MCF 10A (cell line): ENCODE measurements at regions not wholly inside any gene's neighbourhood (a gene's known extent, or its start where the extent isn't known, plus 50 kb on each side); places are given as distances from the start of the nearest gene placed in this dataset.
"Not testable (repeated sequence)": the region's sequence is repeated elsewhere in the genome, so short reads cannot be mapped to it uniquely, and the experiment has no call there.

Experiments used
- BruUV-seq: library from RNA; stranded (reverse); fragments of 400-500 nt; replicated peaks from 2 replicates; lab custom pipeline; 2021; lab: Mats Ljungman, UMichigan
- CTCF ChIA-PET: fragments of 300-600 bp; sonication (Branson Sonifier 250); formaldehyde crosslinking; extraction: SDS; loops from one replicate; lab custom pipeline; 2021; ENCODE audit warnings: antibody characterized with exemption, inconsistent platforms; lab: Yijun Ruan, JAX
- POLR2A ChIA-PET: fragments of 300-600, 350-650 bp; sonication (Branson Sonifier 250); formaldehyde crosslinking; extraction: SDS; loops from one replicate; lab custom pipeline; 2020; ENCODE audit warnings: antibody characterized with exemption, inconsistent platforms; lab: Yijun Ruan, JAX
- DNase-seq: peaks from one replicate; pipeline ENCODE4 v3.0.0-alpha.2; 2018; ENCODE audit not compliant: unreplicated experiment
- H3K27ac Mint-ChIP-seq: one replicate; pipeline ENCODE4 v1.8.0; 2022; ENCODE audit warnings: mild to moderate bottlenecking, low read depth, mixed read lengths; ENCODE audit not compliant: unreplicated experiment
- H3K27me3 Mint-ChIP-seq: one replicate; pipeline ENCODE4 v1.8.0; 2022; ENCODE audit warnings: mixed read lengths; ENCODE audit not compliant: insufficient read depth, unreplicated experiment
- H3K36me3 Mint-ChIP-seq: one replicate; pipeline ENCODE4 v1.8.0; 2022; ENCODE audit warnings: mild to moderate bottlenecking, moderate library complexity, mixed read lengths; ENCODE audit not compliant: insufficient read depth, unreplicated experiment
- H3K4me1 Mint-ChIP-seq: one replicate; pipeline ENCODE4 v1.8.0; 2022; ENCODE audit warnings: mixed read lengths; ENCODE audit not compliant: insufficient read depth, unreplicated experiment
- H3K4me3 Mint-ChIP-seq: one replicate; pipeline ENCODE4 v1.8.0; 2022; ENCODE audit warnings: mild to moderate bottlenecking, moderate library complexity, mixed read lengths; ENCODE audit not compliant: unreplicated experiment
- H3K9me3 Mint-ChIP-seq: one replicate; pipeline ENCODE4 v1.8.0; 2022; ENCODE audit warnings: mixed read lengths; ENCODE audit not compliant: unreplicated experiment
- CTCF ChIP-seq: fragments of 200-600 bp; IDR thresholded peaks from one replicate; pipeline ENCODE4 v1.8.0; 2022; ENCODE audit warnings: antibody characterized with exemption, mild to moderate bottlenecking; ENCODE audit not compliant: unreplicated experiment
- intact Hi-C: fragments of 100-400 bp; cut with micrococcal nuclease; formaldehyde crosslinking; loops from 2 replicates; pipeline ENCODE4 v1.14.1; 2022

- CTCF ChIA-PET, result interaction anchor here (1.0 kb wide), 1 partner anchor 134 kb away, joined by 3 read pairs; no protein-coding TSS in a partner anchor
- intact Hi-C loops, result no loop called here
Measured at GRCh38 chr1:192892934-192893333, 84.1 kb downstream of the RGS2 start.

GRCh38 chr1:192895487-192895886, 86.6 kb downstream of the RGS2 start:
- intact Hi-C loops, H3K4me3 Mint-ChIP-seq, H3K27ac Mint-ChIP-seq, BruUV-seq, H3K27me3 Mint-ChIP-seq, DNase-seq, H3K36me3 Mint-ChIP-seq: not testable (repeated sequence)
- Mint-ChIP-seq H3K4me1 (peaks cover 14% of the 10 kb centered on the region), H3K9me3 (peaks cover 12% of the 10 kb centered on the region)
- ChIA-PET POLR2A (interaction anchor here (1.1 to 1.9 kb wide), 4 partner anchors 12 to 87 kb away, joined by 3 to 5 read pairs (median 4); partner anchors contain the start of gene RGS2), CTCF (interaction anchor here (0.6 to 2.4 kb wide), 2 partner anchors 89 to 91 kb away, joined by 4 to 10 read pairs; no protein-coding TSS in a partner anchor)

More at GRCh38 chr1:192892934-192893333, 84.1 kb downstream of the RGS2 start:
- Mint-ChIP-seq H3K4me1 (peaks cover 14% of the 10 kb centered on the region), H3K9me3 (peaks cover 20% of the 10 kb centered on the region), H3K4me3 (no peak overlapping the region), H3K27me3 (no peaks in the 10 kb centered on the region), H3K27ac (peak overlapping the region; percentile 63), H3K36me3 (no peaks in the 10 kb centered on the region)
- POLR2A ChIA-PET, result interaction anchor here (0.6 to 1.2 kb wide), 3 partner anchors 8 to 88 kb away, joined by 3 to 8 read pairs (median 8); no protein-coding TSS in a partner anchor
- no peak for TF ChIP-seq CTCF
- BruUV-seq, result no TSS peak
- DNase-seq, result peak; percentile 13

- CTCF ChIA-PET, result no interaction called here
- no TSS peak for BruUV-seq
- peaks cover 19% of the 10 kb centered on the region for H3K4me1 Mint-ChIP-seq
- no peak for TF ChIP-seq CTCF
- no peak for DNase-seq
- H3K27ac Mint-ChIP-seq, result no peak overlapping the region
- no peaks in the 10 kb centered on the region for H3K27me3 Mint-ChIP-seq
- POLR2A ChIA-PET, result no interaction called here
- H3K36me3 Mint-ChIP-seq, result no peaks in the 10 kb centered on the region
- no peak overlapping the region for H3K4me3 Mint-ChIP-seq
- intact Hi-C loops, result no loop called here
- H3K9me3 Mint-ChIP-seq, result peaks cover 12% of the 10 kb centered on the region
Measured at GRCh38 chr1:192896376-192896775, 87.5 kb downstream of the RGS2 start.

GRCh38 chr1:192901500-192901899, 92.7 kb downstream of the RGS2 start:
- H3K9me3 Mint-ChIP-seq, result no peaks in the 10 kb centered on the region
- peak overlapping the region; percentile 92 for H3K27ac Mint-ChIP-seq
- no peak for TF ChIP-seq CTCF
- H3K36me3 Mint-ChIP-seq, result peaks cover 11% of the 10 kb centered on the region
- BruUV-seq, result no TSS peak
- ChIA-PET CTCF (interaction anchor here (0.6 to 9.9 kb wide), 6 partner anchors 9 to 427 kb away, joined by 3 to 96 read pairs (median 4); partner anchors contain the start of gene RGS2), POLR2A (interaction anchor here (0.7 to 10.8 kb wide), 13 partner anchors 9 to 118 kb away, joined by 3 to 421 read pairs (median 4); partner anchors contain the start of gene RGS2)
- no peaks in the 10 kb centered on the region for H3K27me3 Mint-ChIP-seq
- intact Hi-C loops, result no loop called here
- peak overlapping the region; percentile 20 for H3K4me3 Mint-ChIP-seq
- peaks cover 36% of the 10 kb centered on the region for H3K4me1 Mint-ChIP-seq
- peak; percentile 79 for DNase-seq
